GM12865 (cell line): ENCODE measurements at regions not wholly inside any gene's neighbourhood (a gene's known extent, or its start where the extent isn't known, plus 50 kb on each side); places are given as distances from the start of the nearest gene placed in this dataset.
"Not testable (repeated sequence)": the region's sequence is repeated elsewhere in the genome, so short reads cannot be mapped to it uniquely, and the experiment has no call there.

Experiments used
- DNase-seq: peaks from one replicate; pipeline ENCODE4 v3.0.0; 2010; ENCODE audit warnings: low read depth
- H3K4me3 ChIP-seq: 2 replicates; pipeline ENCODE4 v1.5.1; 2011; ENCODE audit warnings: mild to moderate bottlenecking, low read depth, low read length, control low read depth
- CTCF ChIP-seq: IDR thresholded peaks from 2 replicates; pipeline ENCODE4 v1.5.1; 2011; ENCODE audit warnings: low read length, control low read depth, low read depth, inconsistent platforms; ENCODE audit not compliant: insufficient read depth; ENCODE audit errors: missing control alignments

DNA sequence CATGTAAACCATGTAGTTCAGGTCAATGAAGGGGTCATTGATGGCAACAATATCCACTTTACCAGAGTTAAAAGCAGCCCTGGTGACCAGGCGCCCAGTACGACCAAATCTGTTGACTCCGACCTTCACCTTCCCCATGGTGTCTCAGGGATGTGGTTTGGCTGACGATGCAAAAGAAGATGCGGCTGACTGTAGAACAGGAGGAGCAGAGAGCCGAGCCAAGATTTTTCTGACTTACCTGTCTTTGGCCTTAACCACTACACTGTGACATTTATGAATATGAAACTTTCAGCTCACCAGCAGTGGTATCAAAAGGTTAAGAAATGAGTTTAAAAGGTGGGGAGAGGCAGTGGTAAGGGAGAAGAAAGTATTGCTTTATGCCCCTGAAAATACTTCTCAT lies 309.8 kb downstream of the BCOR start:
- DNase-seq = no peak
- no peak overlapping the region for H3K4me3 ChIP-seq

GRCh38 chrX:39788521-39788920 lies 309.2 kb downstream of the BCOR start:
- no peak overlapping the region for H3K4me3 ChIP-seq
- TF ChIP-seq CTCF = no peak
- no peak for DNase-seq

More for the DNA sequence above, 309.8 kb downstream of the BCOR start:
- TF ChIP-seq CTCF = no peak

DNA sequence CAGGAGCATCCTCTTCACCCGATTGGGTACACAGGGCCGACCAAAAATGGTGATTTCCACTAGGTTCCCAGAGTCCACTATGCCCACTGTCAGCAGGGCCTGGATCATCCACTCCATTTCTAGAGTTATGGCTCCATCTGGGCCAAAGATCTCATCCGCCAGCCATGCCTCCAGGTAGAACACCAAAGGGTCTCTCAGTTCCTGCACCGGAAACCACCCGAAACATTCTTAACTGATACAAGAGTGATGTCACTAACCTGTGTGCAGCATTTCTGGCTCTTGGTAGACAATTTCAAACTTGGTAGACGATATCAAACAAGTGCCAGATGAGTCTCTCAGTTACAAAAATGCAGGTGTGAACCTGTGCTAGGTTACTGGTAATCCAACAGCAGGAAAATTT lies 306.1 kb downstream of the BCOR start:
- no peak overlapping the region for H3K4me3 ChIP-seq
- DNase-seq = peak; percentile 17
- TF ChIP-seq CTCF = no peak

DNA sequence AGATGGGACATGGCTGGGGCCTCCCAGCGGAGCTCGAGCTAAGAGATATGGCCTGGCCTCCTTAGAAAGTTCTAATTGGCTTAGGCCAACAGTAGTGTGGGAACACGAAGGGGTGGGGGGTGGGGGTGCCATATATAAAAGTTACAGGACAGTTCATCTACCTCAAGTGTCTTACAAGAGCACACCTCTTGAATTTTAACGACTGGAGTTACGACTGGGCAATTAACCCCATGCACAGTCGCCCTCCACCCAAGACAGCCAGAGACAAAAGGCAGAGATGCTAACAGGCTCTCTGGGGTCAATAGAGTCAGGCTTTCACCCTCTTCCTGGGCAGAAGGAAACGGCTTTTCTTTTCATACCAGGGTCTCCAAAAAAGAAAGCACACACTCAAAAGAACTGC lies 302.2 kb downstream of the BCOR start:
- no peak for TF ChIP-seq CTCF
- no peak for DNase-seq
- H3K4me3 ChIP-seq = no peak overlapping the region

DNA sequence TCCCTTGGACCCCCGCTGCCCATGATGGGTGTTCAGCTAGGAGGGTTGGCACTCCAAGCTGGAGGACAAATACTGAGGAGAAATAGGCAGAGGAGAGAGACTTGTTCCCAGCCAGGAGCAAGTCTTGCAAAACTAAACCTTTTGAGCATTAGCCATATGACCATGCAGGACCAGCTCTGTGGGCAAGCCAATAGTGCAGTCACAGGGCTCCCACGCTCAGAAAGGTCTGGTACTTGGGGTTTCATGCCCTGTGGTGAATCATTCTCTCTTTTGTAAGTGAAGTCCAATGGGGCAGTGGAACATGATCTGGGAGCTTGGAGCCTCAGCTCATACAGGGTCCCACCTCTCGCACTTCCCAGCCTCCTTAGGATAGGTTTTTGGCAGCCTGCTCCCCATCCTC lies 300.9 kb downstream of the BCOR start:
- no peak for TF ChIP-seq CTCF
- DNase-seq = no peak
- no peak overlapping the region for H3K4me3 ChIP-seq

DNA sequence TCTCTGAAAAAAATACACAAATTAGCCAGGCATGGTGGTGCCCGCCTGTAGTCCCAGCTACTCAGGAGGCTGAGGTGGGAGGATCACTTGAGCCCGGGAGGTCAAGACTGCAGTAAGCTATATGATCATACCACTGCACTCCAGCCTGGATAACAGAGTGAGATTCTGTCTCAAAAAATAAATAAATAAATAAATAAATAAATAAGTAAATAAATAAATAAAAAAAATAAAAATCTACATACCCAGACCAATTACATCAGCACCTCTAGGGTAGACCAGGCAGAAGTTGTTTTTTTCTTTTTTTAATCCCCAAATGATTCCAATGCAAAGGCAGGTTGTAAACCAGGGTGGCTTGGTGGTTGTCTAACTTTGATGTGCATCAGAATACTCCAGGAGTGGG lies 299.3 kb downstream of the BCOR start:
- H3K4me3 ChIP-seq, DNase-seq: not testable (repeated sequence)

GRCh38 chrX:39802354-39802753 lies 295.4 kb downstream of the BCOR start:
- no peak overlapping the region for H3K4me3 ChIP-seq
- no peak for TF ChIP-seq CTCF
- DNase-seq = no peak

DNA sequence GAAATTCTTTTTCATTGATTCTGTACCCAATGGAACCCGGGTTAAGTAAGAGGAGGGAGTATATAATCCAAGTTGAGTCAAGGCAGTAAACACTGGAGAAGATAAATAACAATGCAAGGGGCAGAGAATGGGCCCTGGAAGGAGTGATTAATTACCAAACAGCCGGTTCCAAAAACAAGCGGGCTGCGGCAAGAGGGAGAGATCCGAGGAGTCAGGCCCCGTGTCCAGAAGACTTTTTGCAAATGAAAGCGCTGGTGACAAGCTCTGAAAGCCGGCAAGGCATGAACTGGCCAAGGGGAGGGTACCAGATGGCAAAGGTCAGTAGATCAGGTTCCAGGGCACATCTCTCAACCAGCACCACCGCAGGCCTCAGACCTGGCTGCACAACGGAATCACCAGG lies 294.9 kb downstream of the BCOR start:
- no peak for DNase-seq
- TF ChIP-seq CTCF = no peak
- H3K4me3 ChIP-seq = no peak overlapping the region
